ENCODE measurements at regions not wholly inside any gene's neighbourhood (a gene's known extent, or its start where the extent isn't known, plus 50 kb on each side); places are given as distances from the start of the nearest gene placed in this dataset.

DNA sequence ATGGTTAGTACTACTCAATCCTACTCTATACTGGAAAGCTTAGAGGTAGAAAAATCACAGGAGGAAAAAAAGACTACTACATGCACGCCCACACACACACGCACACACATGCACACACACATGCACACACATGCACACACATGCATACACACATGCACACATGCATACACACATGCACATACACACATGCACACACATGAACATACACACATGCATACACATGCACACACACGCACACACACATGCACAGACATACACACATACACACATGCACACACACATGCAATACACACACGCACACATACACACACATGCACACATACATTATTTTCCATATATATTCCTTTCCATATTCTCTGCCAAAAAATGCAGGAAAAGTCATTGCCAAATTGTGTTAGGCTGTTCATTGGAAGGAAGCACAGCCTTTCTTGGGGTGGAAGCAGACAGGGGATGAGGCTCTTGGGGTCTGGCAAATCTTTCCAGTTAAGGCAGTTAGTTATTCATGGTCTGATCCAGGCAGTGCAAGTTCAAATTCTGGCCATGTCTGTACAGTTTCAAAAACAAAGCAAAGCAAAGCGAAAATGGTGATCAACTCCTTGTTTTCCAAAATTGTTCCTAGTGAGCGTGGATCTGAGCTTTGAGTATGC lies 187.9 kb upstream of the EGFLAM start:
- peaks cover 8% of the 10 kb centered on the region; the same call in 1 of the 2 replicates for H3K27me3 Mint-ChIP-seq (ENCODE audit: insufficient read depth)
- no peaks in the 10 kb centered on the region for H3K4me1 Mint-ChIP-seq (ENCODE audit: low read depth)
- H3K9me3 Mint-ChIP-seq, result no peaks in the 10 kb centered on the region

DNA sequence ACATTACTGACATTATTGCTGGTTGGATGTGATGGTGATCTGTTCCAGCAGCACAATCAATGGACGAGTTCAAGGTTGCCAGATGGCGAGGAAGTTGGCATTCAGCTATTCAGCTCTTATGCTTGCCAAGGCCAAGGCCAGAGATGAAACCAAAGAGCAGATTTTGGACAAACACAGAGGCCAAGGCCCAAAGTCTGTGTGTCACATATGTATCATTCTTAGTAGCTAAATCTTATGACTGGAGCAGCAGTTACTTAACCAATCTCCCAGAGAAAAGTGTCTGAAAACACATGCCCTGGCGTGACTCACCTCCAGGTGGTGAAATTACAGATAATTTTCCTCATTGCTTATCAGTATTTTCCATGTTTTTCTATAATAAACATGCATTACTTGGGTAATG lies 189.0 kb upstream of the EGFLAM start:
- Mint-ChIP-seq H3K27ac (no peak overlapping the region), H3K4me1 (ENCODE audit: low read depth) (no peaks in the 10 kb centered on the region), H3K9me3 (no peaks in the 10 kb centered on the region), H3K27me3 (ENCODE audit: insufficient read depth) (peaks cover 10% of the 10 kb centered on the region), H3K36me3 (ENCODE audit: low read depth) (no peaks in the 10 kb centered on the region), H3K4me3 (no peak overlapping the region)
- TF ChIP-seq, protein P1, sequence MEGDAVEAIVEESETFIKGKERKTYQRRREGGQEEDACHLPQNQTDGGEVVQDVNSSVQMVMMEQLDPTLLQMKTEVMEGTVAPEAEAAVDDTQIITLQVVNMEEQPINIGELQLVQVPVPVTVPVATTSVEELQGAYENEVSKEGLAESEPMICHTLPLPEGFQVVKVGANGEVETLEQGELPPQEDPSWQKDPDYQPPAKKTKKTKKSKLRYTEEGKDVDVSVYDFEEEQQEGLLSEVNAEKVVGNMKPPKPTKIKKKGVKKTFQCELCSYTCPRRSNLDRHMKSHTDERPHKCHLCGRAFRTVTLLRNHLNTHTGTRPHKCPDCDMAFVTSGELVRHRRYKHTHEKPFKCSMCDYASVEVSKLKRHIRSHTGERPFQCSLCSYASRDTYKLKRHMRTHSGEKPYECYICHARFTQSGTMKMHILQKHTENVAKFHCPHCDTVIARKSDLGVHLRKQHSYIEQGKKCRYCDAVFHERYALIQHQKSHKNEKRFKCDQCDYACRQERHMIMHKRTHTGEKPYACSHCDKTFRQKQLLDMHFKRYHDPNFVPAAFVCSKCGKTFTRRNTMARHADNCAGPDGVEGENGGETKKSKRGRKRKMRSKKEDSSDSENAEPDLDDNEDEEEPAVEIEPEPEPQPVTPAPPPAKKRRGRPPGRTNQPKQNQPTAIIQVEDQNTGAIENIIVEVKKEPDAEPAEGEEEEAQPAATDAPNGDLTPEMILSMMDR (IDR thresholded peaks at IDR 0.05), result no peak
- no peak for DNase-seq

More for the DNA sequence above, 187.9 kb upstream of the EGFLAM start:
- H3K4me3 Mint-ChIP-seq, result no peak overlapping the region
- DNase-seq, result no peak
- no peaks in the 10 kb centered on the region for H3K36me3 Mint-ChIP-seq (ENCODE audit: low read depth)
- no peak overlapping the region for H3K27ac Mint-ChIP-seq
- TF ChIP-seq, protein P1 (IDR thresholded peaks at IDR 0.05), result no peak

DNA sequence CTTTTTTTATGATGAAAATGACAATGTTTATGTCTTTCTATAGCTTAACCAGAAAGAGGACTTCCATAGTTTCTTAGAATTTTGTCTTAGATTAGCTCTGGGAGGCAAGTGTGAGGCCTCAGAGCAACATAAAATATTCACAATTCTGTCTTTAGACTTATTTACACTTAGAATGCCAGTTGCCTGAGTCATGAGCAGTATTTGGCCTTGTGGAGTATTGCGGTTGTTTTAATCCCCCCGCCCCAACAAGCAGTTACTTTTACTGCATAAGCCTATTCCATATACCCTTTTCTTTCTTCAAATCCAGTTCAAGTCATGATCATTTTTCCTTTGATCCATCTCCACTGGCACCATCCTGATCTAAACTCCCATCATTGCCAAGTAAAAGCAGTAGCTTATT lies 198.0 kb upstream of the EGFLAM start:
- peak; percentile 2 for DNase-seq
- H3K4me1 Mint-ChIP-seq (ENCODE audit: low read depth), result peaks cover 15% of the 10 kb centered on the region
- H3K27me3 Mint-ChIP-seq (ENCODE audit: insufficient read depth), result peaks cover 7% of the 10 kb centered on the region
- TF ChIP-seq, protein P1 (IDR thresholded peaks at IDR 0.05), result no peak
- H3K27ac Mint-ChIP-seq, result no peak overlapping the region
- H3K9me3 Mint-ChIP-seq, result no peaks in the 10 kb centered on the region
- H3K36me3 Mint-ChIP-seq (ENCODE audit: low read depth), result no peaks in the 10 kb centered on the region
- H3K4me3 Mint-ChIP-seq, result no peak overlapping the region

DNA sequence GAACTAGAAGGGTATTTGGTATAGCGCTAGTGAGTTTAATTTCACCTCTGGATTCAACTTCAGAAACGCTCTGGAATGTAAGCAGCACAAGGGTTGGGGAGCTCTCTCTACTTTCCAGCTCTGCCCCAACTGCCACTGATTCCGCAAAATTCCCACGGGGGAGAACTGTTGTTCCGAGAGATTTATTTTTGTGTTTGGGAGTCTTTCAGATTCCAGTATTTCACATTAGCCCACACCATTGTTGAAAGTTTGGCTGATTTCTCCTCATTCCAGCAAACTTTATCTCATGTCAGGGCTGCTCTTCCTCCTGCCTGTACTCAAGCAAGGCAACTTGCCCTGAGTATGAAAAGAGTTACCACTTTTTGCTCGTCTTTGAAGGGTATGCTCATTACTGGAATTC lies 198.5 kb upstream of the EGFLAM start:
- Mint-ChIP-seq H3K27ac (no peak overlapping the region), H3K27me3 (ENCODE audit: insufficient read depth) (peaks cover 5% of the 10 kb centered on the region), H3K4me3 (no peak overlapping the region), H3K9me3 (no peaks in the 10 kb centered on the region), H3K36me3 (ENCODE audit: low read depth) (no peaks in the 10 kb centered on the region), H3K4me1 (ENCODE audit: low read depth) (peaks cover 15% of the 10 kb centered on the region)
- no peak for DNase-seq
- TF ChIP-seq, protein P1 (IDR thresholded peaks at IDR 0.05), result no peak

DNA sequence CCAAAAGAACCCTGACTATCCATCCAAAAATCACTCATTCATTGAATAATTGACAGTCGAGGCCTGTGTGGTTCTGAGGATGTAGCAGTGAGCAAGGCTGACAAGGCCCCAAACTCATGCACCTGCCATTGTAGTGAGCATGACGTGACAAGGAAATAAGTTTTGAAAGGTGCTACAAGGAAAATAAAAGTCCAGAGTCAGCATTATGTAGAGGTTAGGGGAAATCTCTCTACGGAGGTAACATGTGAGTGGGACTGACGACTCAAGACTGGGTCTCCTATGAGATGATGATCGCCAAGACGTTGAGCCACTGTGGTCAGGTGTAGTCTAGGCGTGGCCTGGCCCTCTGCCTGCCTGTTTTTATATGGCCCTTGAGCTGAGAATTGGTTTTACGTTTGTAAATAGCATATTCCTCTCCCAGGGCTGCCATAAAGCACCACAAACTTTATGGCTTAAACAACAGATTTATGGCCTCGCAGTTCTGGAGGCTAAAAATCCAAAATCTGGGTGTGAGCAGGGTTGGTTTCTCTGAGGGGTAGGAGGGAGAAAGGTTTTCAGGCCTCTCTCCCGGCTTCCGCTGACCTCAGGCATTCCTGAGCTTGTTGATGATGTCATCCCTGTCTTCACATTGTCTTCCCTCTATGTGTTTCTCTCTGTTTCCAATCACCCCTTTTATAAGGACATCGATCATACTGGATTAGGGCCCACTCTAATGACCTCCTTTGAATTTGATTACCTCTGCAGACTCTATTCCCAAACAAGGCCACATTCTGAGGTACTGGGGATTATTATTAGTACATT lies 206.4 kb upstream of the EGFLAM start:
- TF ChIP-seq, protein P1 (IDR thresholded peaks at IDR 0.05), result no peak
- Mint-ChIP-seq H3K36me3 (ENCODE audit: low read depth) (no peaks in the 10 kb centered on the region), H3K9me3 (no peaks in the 10 kb centered on the region), H3K27me3 (ENCODE audit: insufficient read depth) (peaks cover 6% of the 10 kb centered on the region), H3K4me1 (ENCODE audit: low read depth) (no peaks in the 10 kb centered on the region), H3K27ac (no peak overlapping the region), H3K4me3 (no peak overlapping the region)
- no peak for DNase-seq

All from HFFc6 (cell line).